H9 (cell line): ENCODE measurements at regions not wholly inside any gene's neighbourhood (a gene's known extent, or its start where the extent isn't known, plus 50 kb on each side); places are given as distances from the start of the nearest gene placed in this dataset.

ENCODE experiments used
- DNase-seq: peaks from one replicate; pipeline ENCODE4 v3.0.0-alpha.2; 2017
- H2AFZ ChIP-seq: one replicate; pipeline ENCODE4 v1.6.1; 2013; ENCODE audit warnings: mild to moderate bottlenecking, low read length, control low read depth, moderate library complexity
- H2AK5ac ChIP-seq: 2 replicates; pipeline ENCODE4 v1.6.1; 2013; ENCODE audit warnings: low read length, control low read depth, mixed read lengths; ENCODE audit not compliant: insufficient read length
- H2BK120ac ChIP-seq: one replicate; pipeline ENCODE4 v1.6.1; 2013; ENCODE audit warnings: low read depth, mild to moderate bottlenecking, low read length, control low read depth, inconsistent platforms; ENCODE audit not compliant: poor library complexity, severe bottlenecking
- H2BK12ac ChIP-seq: 2 replicates; pipeline ENCODE4 v1.6.1; 2013; ENCODE audit warnings: low read length, control low read depth, mixed read lengths, low read depth; ENCODE audit not compliant: insufficient read length
- H2BK15ac ChIP-seq: 2 replicates; pipeline ENCODE4 v1.6.1; 2013; ENCODE audit warnings: low read depth, low read length, control low read depth
- H2BK20ac ChIP-seq: one replicate; pipeline ENCODE4 v1.6.1; 2013; ENCODE audit warnings: low read depth, mild to moderate bottlenecking, low read length, control low read depth, inconsistent platforms; ENCODE audit not compliant: poor library complexity, severe bottlenecking
- H2BK5ac ChIP-seq: 2 replicates; pipeline ENCODE4 v1.6.1; 2013; ENCODE audit warnings: low read length, control low read depth, mixed read lengths; ENCODE audit not compliant: insufficient read length
- H3K14ac ChIP-seq: 2 replicates; pipeline ENCODE4 v1.6.1; 2013; ENCODE audit warnings: low read length, control low read depth; ENCODE audit not compliant: insufficient read depth
- H3K18ac ChIP-seq: 2 replicates; pipeline ENCODE4 v1.6.1; 2013; ENCODE audit warnings: low read depth, mild to moderate bottlenecking, mixed read lengths, low read length, control low read depth; ENCODE audit not compliant: insufficient read length
- H3K23ac ChIP-seq: 2 replicates; pipeline ENCODE4 v1.6.1; 2013; ENCODE audit warnings: low read length, control low read depth, mixed read lengths, low read depth; ENCODE audit not compliant: insufficient read length
- H3K23me2 ChIP-seq: 2 replicates; pipeline ENCODE4 v1.6.1; 2013; ENCODE audit warnings: low read depth, mild to moderate bottlenecking, mixed read lengths, low read length, control low read depth; ENCODE audit not compliant: insufficient read length, poor library complexity, severe bottlenecking
- H3K27ac ChIP-seq: 2 replicates; pipeline ENCODE4 v1.5.1; 2013; ENCODE audit warnings: low read length, control low read depth, mixed read lengths, low read depth; ENCODE audit not compliant: insufficient read length
- H3K27me3 ChIP-seq: 2 replicates; pipeline ENCODE4 v1.6.1; 2013; ENCODE audit warnings: low read length, control low read depth, inconsistent platforms; ENCODE audit not compliant: insufficient read depth
- H3K4ac ChIP-seq: 2 replicates; pipeline ENCODE4 v1.6.1; 2013; ENCODE audit warnings: low read depth, mild to moderate bottlenecking, control low read depth, inconsistent platforms, low read length, moderate library complexity
- H3K4me1 ChIP-seq: 2 replicates; pipeline ENCODE4 v1.6.1; 2013; ENCODE audit warnings: low read length, control low read depth, inconsistent platforms; ENCODE audit not compliant: insufficient read depth
- H3K4me2 ChIP-seq: 2 replicates; pipeline ENCODE4 v1.6.1; 2013; ENCODE audit warnings: low read length, control low read depth, mixed read lengths; ENCODE audit not compliant: insufficient read length, insufficient read depth
- H3K56ac ChIP-seq: 2 replicates; pipeline ENCODE4 v1.6.1; 2013; ENCODE audit warnings: low read depth, mild to moderate bottlenecking, mixed read lengths, low read length, control low read depth; ENCODE audit not compliant: insufficient read length
- H3K79me1 ChIP-seq: 2 replicates; pipeline ENCODE4 v1.6.1; 2013; ENCODE audit warnings: low read depth, mild to moderate bottlenecking, moderate library complexity, low read length, control low read depth, inconsistent platforms; ENCODE audit not compliant: insufficient read depth, poor library complexity, severe bottlenecking
- H3K79me2 ChIP-seq: 2 replicates; pipeline ENCODE4 v1.6.1; 2013; ENCODE audit warnings: low read length, control low read depth, inconsistent platforms; ENCODE audit not compliant: insufficient read depth
- H3K9ac ChIP-seq: 2 replicates; pipeline ENCODE4 v1.6.1; 2013; ENCODE audit warnings: low read length, control low read depth, mixed read lengths; ENCODE audit not compliant: insufficient read length; ENCODE audit errors: extremely low read depth
- H3K9me3 ChIP-seq: one replicate; pipeline ENCODE4 v1.6.1; 2013; ENCODE audit warnings: low read depth, low read length, inconsistent platforms; ENCODE audit not compliant: control insufficient read depth
- H3T11ph ChIP-seq: one replicate; pipeline ENCODE4 v1.6.1; 2013; ENCODE audit warnings: mild to moderate bottlenecking, low read length, control low read depth, inconsistent platforms
- H4K20me1 ChIP-seq: one replicate; pipeline ENCODE4 v1.6.1; 2013; ENCODE audit not compliant: control insufficient read depth, insufficient read length, insufficient read depth
- H4K5ac ChIP-seq: 2 replicates; pipeline ENCODE4 v1.6.1; 2013; ENCODE audit warnings: low read depth, mild to moderate bottlenecking, mixed read lengths, low read length, control low read depth; ENCODE audit not compliant: insufficient read length
- H4K8ac ChIP-seq: replicated peaks from 2 replicates; pipeline ENCODE4 v1.6.1; 2013; ENCODE audit warnings: low read length, control low read depth, mixed read lengths, low read depth; ENCODE audit not compliant: insufficient read length
- H4K91ac ChIP-seq: 2 replicates; pipeline ENCODE4 v1.6.1; 2013; ENCODE audit warnings: low read depth, mild to moderate bottlenecking, moderate library complexity, mixed read lengths, low read length, control low read depth; ENCODE audit not compliant: insufficient read length
- H3K27ac Mint-ChIP-seq, 3 experiments: 2 replicates in 2 of 3; 3 replicates in 1 of 3; pipeline ENCODE4 v1.8.0; 2020 to 2021; ENCODE audit warnings: mixed read lengths in 3 of 3, mild to moderate bottlenecking in 1 of 3, moderate library complexity in 1 of 3
- H3K27me3 Mint-ChIP-seq: 2 replicates; pipeline ENCODE4 v1.8.0; 2021; ENCODE audit warnings: low read depth, mild to moderate bottlenecking, moderate library complexity, mixed read lengths
- H3K36me3 Mint-ChIP-seq, 3 experiments: 2 replicates in 2 of 3; 3 replicates in 1 of 3; pipeline ENCODE4 v1.8.0; 2020 to 2021; ENCODE audit warnings: low read depth in 3 of 3, mixed read lengths in 3 of 3; ENCODE audit not compliant: insufficient read depth in 1 of 3
- H3K4me1 Mint-ChIP-seq, 2 experiments: 2 replicates each; pipeline ENCODE4 v1.8.0; 2020; ENCODE audit warnings: mixed read lengths in 2 of 2
- H3K4me3 Mint-ChIP-seq, 2 experiments: 2 replicates in 1 of 2; 3 replicates in 1 of 2; pipeline ENCODE4 v1.8.0; 2020 to 2021; ENCODE audit warnings: mild to moderate bottlenecking in 2 of 2, mixed read lengths in 2 of 2, moderate library complexity in 1 of 2
- H3K9me3 Mint-ChIP-seq, 2 experiments: 2 replicates in 1 of 2; 3 replicates in 1 of 2; pipeline ENCODE4 v1.8.0; 2020; ENCODE audit warnings: mild to moderate bottlenecking in 2 of 2, mixed read lengths in 2 of 2, moderate library complexity in 1 of 2
- WGBS: extraction: QIAGEN DNeasy Blood & Tissue Kit; methylation state at CpG from one replicate; pipeline ENCODE4 v1.1.7; 2013; ENCODE audit warnings: missing lambda C conversion rate, low lambda C conversion rate, mixed read lengths; ENCODE audit not compliant: insufficient read length; ENCODE audit errors: extremely low coverage; 5-methylcytosine and 5-hydroxymethylcytosine counted together
- TF ChIP-seq, protein P1 (sequence below): fragments of 200-600 bp; sonication (generic); conservative IDR thresholded peaks from 3 replicates; pipeline ENCODE4 v1.8.0; 2021; ENCODE audit warnings: antibody characterized with exemption, mild to moderate bottlenecking

DNA sequence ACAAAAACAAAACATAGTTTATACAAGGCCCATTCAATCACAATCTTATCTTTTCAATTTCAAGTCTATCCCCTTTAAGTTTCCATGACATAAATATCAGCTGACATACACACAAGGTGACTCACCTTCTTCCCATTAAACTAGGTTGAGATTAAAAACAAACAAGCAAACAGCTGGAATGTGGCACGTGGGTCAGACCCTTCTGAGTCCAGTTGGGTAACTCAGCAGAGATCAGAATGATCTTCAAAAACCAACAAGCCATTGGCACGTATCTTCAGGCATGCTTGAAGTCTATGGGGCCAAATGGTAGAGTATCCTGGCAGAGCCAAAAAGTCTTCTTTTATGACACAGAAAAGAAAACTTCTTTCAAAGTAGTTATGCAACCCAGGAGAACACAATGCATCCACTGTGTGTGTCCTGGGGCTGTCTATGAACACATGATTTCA is 603.5 kb upstream of the CITED2 start:
- DNase-seq, result no peak

More for the DNA sequence above, 603.5 kb upstream of the CITED2 start:
- Histone ChIP-seq H2BK120ac (no peak overlapping the region), H3K27ac (no peak overlapping the region), H3K18ac (no peak overlapping the region), H3K14ac (no peak overlapping the region), H2AK5ac (no peak overlapping the region), H3K79me1 (no peaks in the 10 kb centered on the region), H3K23me2 (no peaks in the 10 kb centered on the region), H3K9ac (no peak overlapping the region), H3K79me2 (no peaks in the 10 kb centered on the region), H2BK12ac (no peak overlapping the region), H2BK20ac (no peak overlapping the region), H3K4me1 (peaks cover 3% of the 10 kb centered on the region; the same call in 1 of the 2 replicates), H2BK15ac (no peak overlapping the region), H3K4ac (no peak overlapping the region), H3K56ac (no peak overlapping the region), H4K20me1 (no peaks in the 10 kb centered on the region), H3K23ac (no peak overlapping the region), H4K5ac (no peak overlapping the region), H2BK5ac (no peak overlapping the region), H3K9me3 (no peaks in the 10 kb centered on the region), H3K27me3 (no peaks in the 10 kb centered on the region), H3K4me2 (no peak overlapping the region), H4K91ac (no peak overlapping the region), H2AFZ (no peak overlapping the region), H3T11ph (no peak overlapping the region), H4K8ac (no peak overlapping the region)
- no CpG with 5 or more reads among the region's 2 CpGs for WGBS
- no peaks in the 10 kb centered on the region for H3K27me3 Mint-ChIP-seq
- no peak overlapping the region; a peak in 1 of 7 replicates for H3K27ac Mint-ChIP-seq
- no peaks in the 10 kb centered on the region for H3K9me3 Mint-ChIP-seq
- no peaks in the 10 kb centered on the region; a peak in 1 of 7 replicates for H3K36me3 Mint-ChIP-seq
- H3K4me1 Mint-ChIP-seq, result peaks cover 23 to 27% of the 10 kb centered on the region in 2 experiments
- H3K4me3 Mint-ChIP-seq, result no peak overlapping the region
- TF ChIP-seq, protein P1, sequence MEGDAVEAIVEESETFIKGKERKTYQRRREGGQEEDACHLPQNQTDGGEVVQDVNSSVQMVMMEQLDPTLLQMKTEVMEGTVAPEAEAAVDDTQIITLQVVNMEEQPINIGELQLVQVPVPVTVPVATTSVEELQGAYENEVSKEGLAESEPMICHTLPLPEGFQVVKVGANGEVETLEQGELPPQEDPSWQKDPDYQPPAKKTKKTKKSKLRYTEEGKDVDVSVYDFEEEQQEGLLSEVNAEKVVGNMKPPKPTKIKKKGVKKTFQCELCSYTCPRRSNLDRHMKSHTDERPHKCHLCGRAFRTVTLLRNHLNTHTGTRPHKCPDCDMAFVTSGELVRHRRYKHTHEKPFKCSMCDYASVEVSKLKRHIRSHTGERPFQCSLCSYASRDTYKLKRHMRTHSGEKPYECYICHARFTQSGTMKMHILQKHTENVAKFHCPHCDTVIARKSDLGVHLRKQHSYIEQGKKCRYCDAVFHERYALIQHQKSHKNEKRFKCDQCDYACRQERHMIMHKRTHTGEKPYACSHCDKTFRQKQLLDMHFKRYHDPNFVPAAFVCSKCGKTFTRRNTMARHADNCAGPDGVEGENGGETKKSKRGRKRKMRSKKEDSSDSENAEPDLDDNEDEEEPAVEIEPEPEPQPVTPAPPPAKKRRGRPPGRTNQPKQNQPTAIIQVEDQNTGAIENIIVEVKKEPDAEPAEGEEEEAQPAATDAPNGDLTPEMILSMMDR, result no peak
